ENCODE measurements at regions not wholly inside any gene's neighbourhood (a gene's known extent, or its start where the extent isn't known, plus 50 kb on each side); places are given as distances from the start of the nearest gene placed in this dataset.

DNA sequence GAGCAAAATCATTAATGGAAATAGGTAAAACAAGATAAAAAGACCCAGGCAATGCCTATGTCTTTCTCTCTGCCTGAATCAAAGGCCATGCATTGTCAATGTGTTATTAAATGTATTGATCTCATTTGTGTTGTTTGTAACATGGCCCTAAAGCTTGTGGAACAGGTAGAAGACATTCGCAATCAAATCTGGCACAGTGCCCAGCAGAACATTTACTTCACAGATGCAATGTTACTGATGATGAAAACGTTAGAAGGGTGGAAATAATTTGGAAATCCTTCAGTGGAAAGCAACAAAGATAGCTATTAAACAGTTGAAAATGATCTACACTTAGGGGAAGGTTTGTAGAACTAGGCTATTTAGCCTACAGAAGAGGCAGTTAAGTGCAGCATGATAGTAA lies 368.2 kb downstream of the EPHA4 start:
- Histone ChIP-seq H4K20me1 (ENCODE audit: control insufficient read depth, insufficient read depth, insufficient read length) (no peaks in the 10 kb centered on the region), H3K56ac (ENCODE audit: insufficient read length, low read depth, low read length) (no peak overlapping the region), H3K9me3 (ENCODE audit: control insufficient read depth, low read depth, low read length) (no peaks in the 10 kb centered on the region), H3K23me2 (ENCODE audit: insufficient read length, low read depth, low read length, poor library complexity, severe bottlenecking) (no peaks in the 10 kb centered on the region), H3K9ac (ENCODE audit: extremely low read depth, insufficient read length, low read length) (no peak overlapping the region), H4K91ac (ENCODE audit: insufficient read length, low read depth, low read length) (no peak overlapping the region), H3T11ph (ENCODE audit: low read length) (no peak overlapping the region), H3K18ac (ENCODE audit: insufficient read length, low read depth, low read length) (no peak overlapping the region), H2BK12ac (ENCODE audit: insufficient read length, low read depth, low read length) (no peak overlapping the region), H4K5ac (ENCODE audit: insufficient read length, low read depth, low read length) (no peak overlapping the region), H2BK20ac (ENCODE audit: low read depth, low read length, poor library complexity, severe bottlenecking) (no peak overlapping the region), H3K79me1 (ENCODE audit: insufficient read depth, low read depth, low read length, poor library complexity, severe bottlenecking) (no peaks in the 10 kb centered on the region), H4K8ac (replicated peaks; ENCODE audit: insufficient read length, low read depth, low read length) (no peak overlapping the region), H3K4me1 (ENCODE audit: insufficient read depth, low read length) (no peaks in the 10 kb centered on the region; the same call in 1 of the 2 replicates), H3K4me2 (ENCODE audit: insufficient read depth, insufficient read length, low read length) (no peak overlapping the region), H3K27ac (ENCODE audit: insufficient read length, low read depth, low read length) (no peak overlapping the region), H2AFZ (ENCODE audit: low read length) (no peak overlapping the region), H3K4ac (ENCODE audit: low read depth, low read length) (no peak overlapping the region), H2BK15ac (ENCODE audit: low read depth, low read length) (no peak overlapping the region), H2BK120ac (ENCODE audit: low read depth, low read length, poor library complexity, severe bottlenecking) (no peak overlapping the region), H3K23ac (ENCODE audit: insufficient read length, low read depth, low read length) (no peak overlapping the region), H2BK5ac (ENCODE audit: insufficient read length, low read length) (no peak overlapping the region), H3K14ac (ENCODE audit: insufficient read depth, low read length) (no peak overlapping the region), H3K79me2 (ENCODE audit: insufficient read depth, low read length) (no peaks in the 10 kb centered on the region), H3K27me3 (ENCODE audit: insufficient read depth, low read length) (no peaks in the 10 kb centered on the region), H2AK5ac (ENCODE audit: insufficient read length, low read length) (no peak overlapping the region)
- no peak for DNase-seq
- Mint-ChIP-seq H3K9me3 (no peaks in the 10 kb centered on the region), H3K27ac (no peak overlapping the region), H3K4me1 (peaks cover 19 to 27% of the 10 kb centered on the region in 2 experiments), H3K36me3 (ENCODE audit: insufficient read depth in 1 of 3, low read depth in 3 of 3) (no peaks in the 10 kb centered on the region), H3K27me3 (ENCODE audit: low read depth) (no peaks in the 10 kb centered on the region), H3K4me3 (no peak overlapping the region)
- TF ChIP-seq, protein P1, sequence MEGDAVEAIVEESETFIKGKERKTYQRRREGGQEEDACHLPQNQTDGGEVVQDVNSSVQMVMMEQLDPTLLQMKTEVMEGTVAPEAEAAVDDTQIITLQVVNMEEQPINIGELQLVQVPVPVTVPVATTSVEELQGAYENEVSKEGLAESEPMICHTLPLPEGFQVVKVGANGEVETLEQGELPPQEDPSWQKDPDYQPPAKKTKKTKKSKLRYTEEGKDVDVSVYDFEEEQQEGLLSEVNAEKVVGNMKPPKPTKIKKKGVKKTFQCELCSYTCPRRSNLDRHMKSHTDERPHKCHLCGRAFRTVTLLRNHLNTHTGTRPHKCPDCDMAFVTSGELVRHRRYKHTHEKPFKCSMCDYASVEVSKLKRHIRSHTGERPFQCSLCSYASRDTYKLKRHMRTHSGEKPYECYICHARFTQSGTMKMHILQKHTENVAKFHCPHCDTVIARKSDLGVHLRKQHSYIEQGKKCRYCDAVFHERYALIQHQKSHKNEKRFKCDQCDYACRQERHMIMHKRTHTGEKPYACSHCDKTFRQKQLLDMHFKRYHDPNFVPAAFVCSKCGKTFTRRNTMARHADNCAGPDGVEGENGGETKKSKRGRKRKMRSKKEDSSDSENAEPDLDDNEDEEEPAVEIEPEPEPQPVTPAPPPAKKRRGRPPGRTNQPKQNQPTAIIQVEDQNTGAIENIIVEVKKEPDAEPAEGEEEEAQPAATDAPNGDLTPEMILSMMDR (conservative IDR thresholded peaks at IDR 0.05) = no peak
- WGBS (ENCODE audit: extremely low coverage, insufficient read length, low lambda C conversion rate) = no CpG with 5 or more reads among the region's 2 CpGs
